ENCODE measurements at regions not wholly inside any gene's neighbourhood (a gene's known extent, or its start where the extent isn't known, plus 50 kb on each side); places are given as distances from the start of the nearest gene placed in this dataset.

GRCh38 chr18:32621034-32621433 lies 150.4 kb upstream of the GAREM1 start:
- H3K27me3 ChIP-seq: no peaks in the 10 kb centered on the region
- intact Hi-C loops (cut with DNase I): no loop called here
- H3K27ac ChIP-seq: no peak overlapping the region
- DNase-seq: no peak
- no peak overlapping the region for H3K4me3 ChIP-seq
- no peaks in the 10 kb centered on the region for H3K4me1 ChIP-seq (replicated peaks in 1 of 2)
- 45 to 59% (median 52%) methylated on average over 4 of the region's 4 CpGs for WGBS, 4 donors
- no peaks in the 10 kb centered on the region for H3K36me3 ChIP-seq (replicated peaks in 1 of 2)
- no peaks in the 10 kb centered on the region for H3K9me3 ChIP-seq (replicated peaks in 1 of 3)
- no peak for TF ChIP-seq POLR2A (IDR thresholded peaks at IDR 0.05)

- no peak overlapping the region for H3K27ac ChIP-seq
- no peaks in the 10 kb centered on the region for H3K9me3 ChIP-seq (replicated peaks in 1 of 3)
- WGBS, 4 donors: 76 to 80% (median 79%) methylated on average over 4 of the region's 4 CpGs
- no peak overlapping the region for H3K4me3 ChIP-seq
- no peak for DNase-seq
- no peaks in the 10 kb centered on the region for H3K4me1 ChIP-seq (replicated peaks in 1 of 2)
- no peaks in the 10 kb centered on the region for H3K27me3 ChIP-seq
- intact Hi-C loops (cut with DNase I): no loop called here
- H3K36me3 ChIP-seq (replicated peaks in 1 of 2): no peaks in the 10 kb centered on the region
- TF ChIP-seq CTCF (IDR thresholded peaks at IDR 0.05): no peak
- no peak for TF ChIP-seq POLR2A (IDR thresholded peaks at IDR 0.05)
Measured at GRCh38 chr18:32618546-32618945, 147.9 kb upstream of the GAREM1 start.

GRCh38 chr18:32613821-32614220 lies 143.1 kb upstream of the GAREM1 start:
- Histone ChIP-seq H3K27me3 (no peaks in the 10 kb centered on the region), H3K9me3 (replicated peaks in 1 of 3) (no peaks in the 10 kb centered on the region), H3K4me3 (no peak overlapping the region), H3K4me1 (replicated peaks in 1 of 2) (no peaks in the 10 kb centered on the region), H3K36me3 (replicated peaks in 1 of 2) (no peaks in the 10 kb centered on the region), H3K27ac (no peak overlapping the region)
- intact Hi-C loops (cut with DNase I): no loop called here
- TF ChIP-seq POLR2A (IDR thresholded peaks at IDR 0.05): no peak
- TF ChIP-seq CTCF (IDR thresholded peaks at IDR 0.05): no peak
- no peak for DNase-seq
- WGBS, 4 donors: 72 to 77% (median 75%) methylated on average over 3 of the region's 3 CpGs

GRCh38 chr18:32612651-32613050 lies 142.0 kb upstream of the GAREM1 start:
- 44 to 63% (median 53%) methylated on average over 3 of the region's 3 CpGs for WGBS, 4 donors

More at GRCh38 chr18:32612651-32613050, 142.0 kb upstream of the GAREM1 start:
- Histone ChIP-seq H3K4me3 (no peak overlapping the region), H3K9me3 (replicated peaks in 1 of 3) (no peaks in the 10 kb centered on the region), H3K36me3 (replicated peaks in 1 of 2) (no peaks in the 10 kb centered on the region), H3K27ac (no peak overlapping the region), H3K4me1 (replicated peaks in 1 of 2) (no peaks in the 10 kb centered on the region), H3K27me3 (no peaks in the 10 kb centered on the region)
- no peak for DNase-seq
- intact Hi-C loops (cut with DNase I): no loop called here
- no peak for TF ChIP-seq CTCF (IDR thresholded peaks at IDR 0.05)
- TF ChIP-seq POLR2A (IDR thresholded peaks at IDR 0.05): no peak

Measured in adrenal gland (tissue), 9 donors.